Renal cortical epithelial cell (primary cell): ENCODE measurements at regions not wholly inside any gene's neighbourhood (a gene's known extent, or its start where the extent isn't known, plus 50 kb on each side); places are given as distances from the start of the nearest gene placed in this dataset.

Experiments used
- DNase-seq: peaks from one replicate; pipeline ENCODE4 v3.0.0-alpha.2; 2011; ENCODE audit warnings: low read depth

- DNase-seq = peak; percentile 6
These were observed 227.6 kb downstream of the UTP18 start for GRCh38 chr17:51487947-51488346.

GRCh38 chr17:51491416-51491815 lies 231.1 kb downstream of the UTP18 start:
- DNase-seq = no peak

DNA sequence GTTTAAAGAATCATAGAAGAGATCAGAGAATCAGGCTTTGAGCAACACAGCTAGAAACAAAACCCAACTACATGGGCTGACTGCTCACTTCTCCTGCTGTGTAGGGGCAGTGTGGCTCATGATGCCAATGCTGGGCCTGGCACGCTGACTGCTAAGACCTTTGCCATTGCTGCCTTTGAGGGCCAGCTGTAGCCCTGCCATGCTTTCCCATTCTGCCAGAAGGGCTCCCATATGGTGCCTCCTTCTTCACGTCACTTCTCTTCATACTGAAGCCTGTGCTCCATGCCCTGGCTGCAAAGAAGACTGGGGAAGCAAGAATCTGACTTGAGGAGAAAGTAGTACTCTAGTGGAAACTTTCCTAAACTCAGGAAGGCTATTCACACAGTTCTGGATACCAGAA lies 232.9 kb downstream of the UTP18 start:
- DNase-seq = no peak

DNA sequence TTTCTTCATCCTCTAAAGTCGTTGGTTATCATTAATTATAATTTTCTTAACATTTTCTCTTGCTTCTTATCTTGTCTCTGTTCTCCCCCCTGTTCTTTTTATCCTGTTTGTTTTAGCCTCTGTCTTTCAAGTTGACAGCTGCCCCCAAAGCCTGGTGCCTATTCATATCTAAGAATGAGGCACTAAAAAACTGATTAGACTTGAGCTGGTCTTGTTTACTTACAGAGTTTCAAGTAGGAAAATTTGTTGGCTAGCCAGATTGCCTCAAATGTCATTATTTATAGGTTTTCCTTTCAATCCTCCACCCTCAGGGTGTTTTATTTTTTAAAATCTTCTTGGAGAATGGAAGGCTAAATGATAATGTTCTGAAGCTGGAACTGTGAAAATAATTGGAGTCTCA lies 236.0 kb downstream of the UTP18 start:
- DNase-seq = no peak

DNA sequence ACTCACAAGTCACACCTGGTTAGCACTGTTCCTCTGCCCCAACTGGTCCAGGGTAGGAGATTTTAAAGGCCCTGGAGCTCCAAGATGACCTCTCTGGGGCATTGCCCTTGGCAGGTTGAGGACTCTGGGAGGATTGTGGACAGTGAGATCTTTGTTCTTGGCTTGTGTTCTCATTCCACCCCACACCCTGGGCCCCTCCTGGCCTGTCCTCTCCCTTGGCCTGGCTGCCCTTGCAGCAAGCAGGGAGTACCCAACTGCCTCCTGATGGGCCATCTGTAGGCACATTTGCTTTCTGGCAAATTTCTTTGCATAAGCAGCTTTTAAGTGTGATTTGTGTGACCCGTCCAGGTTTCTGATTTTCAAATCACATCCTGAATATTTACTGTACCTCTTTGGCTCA lies 239.6 kb downstream of the UTP18 start:
- DNase-seq = no peak

DNA sequence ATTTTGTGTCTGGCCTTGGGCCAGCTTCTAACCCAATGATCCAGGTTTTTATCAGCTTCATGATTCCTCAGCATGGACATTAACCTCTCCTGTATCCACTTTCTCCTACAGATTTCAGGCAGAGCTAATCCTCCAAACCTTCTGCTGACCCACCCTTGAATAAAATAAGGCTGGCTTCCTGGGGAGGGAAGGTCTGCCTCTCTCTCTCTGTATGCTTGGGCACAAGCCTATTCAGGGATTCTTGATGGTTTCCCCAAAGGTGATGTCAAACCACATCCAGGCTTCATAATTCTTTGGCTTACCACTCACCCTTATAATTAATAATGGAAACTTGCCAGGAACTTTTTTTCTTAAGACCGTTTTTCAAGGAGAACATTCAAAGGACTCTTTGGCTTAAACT lies 240.1 kb downstream of the UTP18 start:
- DNase-seq = no peak

GRCh38 chr17:51505450-51505849 lies 245.1 kb downstream of the UTP18 start:
- no peak for DNase-seq

DNA sequence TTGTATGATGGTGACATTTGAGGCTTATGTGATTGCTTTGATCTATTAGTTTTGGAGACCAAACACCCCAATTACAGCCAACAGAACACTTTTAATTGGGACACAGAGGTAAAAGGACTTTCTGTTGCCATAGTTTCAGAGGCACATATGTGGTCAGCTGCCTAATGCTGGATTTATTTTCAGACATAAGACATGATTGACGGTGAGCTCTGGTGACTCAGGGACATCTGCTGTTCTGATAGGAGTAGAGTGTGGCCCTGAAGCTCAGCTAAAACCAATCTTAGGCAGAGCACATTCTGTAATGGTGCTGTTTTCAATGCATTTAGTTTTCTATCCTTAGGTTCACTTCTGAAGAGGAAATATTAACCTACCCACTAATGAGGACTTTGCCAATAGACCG lies 247.1 kb downstream of the UTP18 start:
- DNase-seq = no peak

DNA sequence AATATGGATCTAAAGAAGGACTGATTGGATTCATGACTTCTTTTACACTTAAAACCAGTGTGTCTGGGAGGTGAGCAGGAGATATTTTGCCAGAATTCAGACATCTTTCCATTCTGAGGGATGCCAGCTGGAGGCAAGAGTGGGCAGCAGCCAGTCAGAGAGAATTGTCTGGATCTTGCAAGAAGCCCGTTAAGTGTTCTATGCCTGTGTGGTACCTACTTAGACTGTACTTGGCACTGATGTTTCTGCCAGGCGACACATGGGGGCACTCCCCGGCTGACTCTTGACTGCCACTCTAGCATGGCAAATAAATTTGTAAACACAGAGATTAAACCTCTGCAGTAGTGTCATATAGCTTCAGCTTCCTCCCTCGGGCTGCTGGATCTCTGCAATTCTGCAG lies 247.7 kb downstream of the UTP18 start:
- no peak for DNase-seq

- DNase-seq = no peak
These were observed 250.6 kb downstream of the UTP18 start for GRCh38 chr17:51510940-51511339.

GRCh38 chr17:51512220-51512907 lies 252.0 kb downstream of the UTP18 start:
- DNase-seq = no peak

GRCh38 chr17:51516924-51517323 lies 256.6 kb downstream of the UTP18 start:
- no peak for DNase-seq

GRCh38 chr17:51524524-51524923 lies 264.2 kb downstream of the UTP18 start:
- no peak for DNase-seq

DNA sequence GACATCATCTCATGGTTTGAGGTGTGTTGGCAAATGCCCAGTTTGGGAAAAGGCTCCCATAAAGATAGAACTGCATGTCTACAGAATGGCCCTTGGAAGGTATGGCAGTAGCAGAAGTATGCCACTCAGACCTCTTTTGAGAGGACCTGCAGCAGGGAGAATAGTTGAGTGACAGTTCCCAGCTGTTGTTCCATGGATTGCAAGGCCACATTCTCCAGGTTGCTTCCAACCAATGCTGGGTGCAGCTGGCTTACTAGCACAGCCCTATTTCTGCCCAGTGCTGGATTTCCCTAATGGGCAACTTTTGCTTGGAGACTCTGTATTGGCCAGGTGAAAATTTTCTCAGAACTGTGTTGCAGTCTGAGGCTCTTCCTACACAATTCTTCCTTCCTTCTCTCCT lies 266.2 kb downstream of the UTP18 start:
- DNase-seq = no peak

DNA sequence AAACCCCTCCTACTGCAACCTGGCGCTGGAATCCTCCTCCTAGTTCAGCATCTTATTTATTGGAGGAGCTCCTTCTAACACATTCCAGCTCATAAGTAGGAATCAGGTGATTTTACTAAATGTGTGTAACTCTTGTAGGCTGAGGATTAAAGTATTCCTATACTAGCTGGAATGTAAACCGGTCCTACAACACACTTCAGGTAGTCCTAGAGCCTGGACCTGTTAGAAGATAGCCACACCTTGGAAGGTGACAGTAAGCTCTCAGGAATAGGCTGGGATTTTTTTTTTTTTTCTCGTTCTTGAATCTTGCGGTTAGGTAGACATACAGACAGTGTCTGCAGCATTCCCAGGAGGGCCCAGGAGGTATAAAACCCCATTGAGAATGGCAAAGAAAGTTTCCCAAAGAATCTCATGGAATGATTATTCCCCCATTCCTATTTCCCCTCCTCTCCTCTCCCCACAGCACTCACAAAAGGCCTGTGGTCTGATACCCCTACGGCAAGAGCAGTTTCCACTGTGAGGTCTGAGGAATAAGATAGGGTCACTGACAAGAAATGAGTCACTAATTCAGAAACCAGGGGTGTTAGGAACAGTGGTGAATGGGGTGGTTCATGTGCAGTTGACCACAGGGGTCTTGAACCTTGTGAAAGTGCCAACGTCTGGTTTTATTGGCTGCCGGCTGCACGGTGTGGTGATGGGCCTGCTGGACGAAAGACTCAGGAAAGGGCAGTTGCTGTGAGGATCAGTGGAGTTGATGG lies 267.1 kb downstream of the UTP18 start:
- no peak for DNase-seq

DNA sequence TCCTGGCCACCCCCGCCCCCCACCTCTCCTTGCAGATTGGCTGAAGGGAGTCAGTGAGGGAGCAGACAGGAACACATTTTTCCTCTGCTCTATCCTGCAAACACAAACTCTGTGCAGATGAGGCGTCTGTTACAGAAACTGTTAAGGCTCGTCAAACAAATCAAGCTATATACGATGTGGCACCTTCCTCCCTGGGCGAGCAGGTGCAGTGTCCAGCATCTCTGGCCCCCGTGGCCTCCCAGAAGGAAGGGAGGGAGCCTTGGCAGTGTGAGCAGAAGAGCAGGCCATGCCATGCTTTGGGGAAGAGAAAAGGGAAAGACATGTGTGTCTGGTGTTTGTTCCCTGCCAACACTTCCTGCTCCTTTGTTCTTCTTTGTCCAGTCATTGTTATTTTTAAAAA lies 267.8 kb downstream of the UTP18 start:
- no peak for DNase-seq

GRCh38 chr17:51533219-51533618 lies 272.9 kb downstream of the UTP18 start:
- no peak for DNase-seq

- DNase-seq = no peak
These were observed 273.5 kb downstream of the UTP18 start for GRCh38 chr17:51533821-51534220.

DNA sequence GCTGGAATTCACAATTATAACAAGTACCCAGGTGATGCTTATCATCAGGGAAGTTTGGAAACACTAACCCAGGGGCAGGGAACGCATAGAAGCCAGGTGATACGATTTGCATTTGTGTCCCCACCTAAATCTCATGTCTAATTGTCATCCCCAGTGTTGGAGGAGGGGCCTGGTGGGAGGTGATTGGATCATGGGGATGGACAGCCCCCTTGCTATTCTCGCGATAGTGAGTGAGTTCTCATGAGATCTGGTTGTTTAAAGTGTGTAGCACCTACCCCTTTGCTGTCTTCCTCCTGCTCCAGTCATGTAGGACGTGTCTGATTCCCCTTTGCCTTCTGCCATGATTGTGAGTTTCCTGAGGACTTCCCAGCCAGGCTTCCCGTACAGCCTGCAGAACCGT lies 276.3 kb downstream of the UTP18 start:
- no peak for DNase-seq

GRCh38 chr17:51537996-51538550 lies 277.7 kb downstream of the UTP18 start:
- DNase-seq = no peak

DNA sequence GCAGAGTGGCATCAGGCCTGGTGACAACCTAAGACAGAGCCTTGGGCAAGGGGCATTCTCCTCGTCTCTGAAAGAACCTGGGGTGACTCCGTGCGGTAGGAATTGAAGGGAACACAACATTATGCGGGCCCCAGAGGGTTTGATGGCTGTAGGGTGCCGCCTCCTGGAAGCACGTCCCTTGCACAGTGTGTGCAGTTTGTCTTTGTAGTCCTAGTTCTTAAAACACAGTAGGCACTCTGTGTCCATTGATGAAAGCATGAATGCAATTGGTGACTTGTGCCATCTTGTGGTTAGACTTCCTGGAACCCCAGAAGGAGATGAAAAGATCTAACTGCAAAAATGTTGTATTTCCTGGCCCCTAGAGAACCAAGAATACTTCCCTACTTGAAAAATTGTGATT lies 279.8 kb downstream of the UTP18 start:
- DNase-seq = no peak

DNA sequence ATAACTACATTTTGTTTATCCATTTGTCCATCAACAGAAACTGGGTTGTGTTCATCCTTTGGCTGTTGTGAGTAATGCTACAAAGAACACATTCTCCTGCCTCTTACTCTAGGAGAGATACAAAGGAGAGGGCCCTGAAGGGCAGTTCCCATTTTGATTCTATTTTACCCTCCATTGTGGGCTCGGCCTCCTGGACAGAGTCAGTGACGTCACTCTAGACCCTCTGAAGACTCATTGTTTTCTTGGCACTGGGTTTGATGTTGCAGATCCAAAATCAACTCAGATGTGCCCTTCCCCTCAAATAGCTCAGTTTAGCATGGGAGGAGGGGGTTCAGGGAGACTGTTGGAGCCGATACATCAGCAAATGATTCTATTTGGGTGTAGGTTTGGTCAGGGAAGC lies 280.9 kb downstream of the UTP18 start:
- DNase-seq = no peak

- no peak for DNase-seq
These were observed 285.8 kb downstream of the UTP18 start for GRCh38 chr17:51546114-51546513.
